HepG2 (cell line): ENCODE measurements at regions not wholly inside any gene's neighbourhood (a gene's known extent, or its start where the extent isn't known, plus 50 kb on each side); places are given as distances from the start of the nearest gene placed in this dataset.

ENCODE experiments used
- ARNTL ChIP-seq: sonication (generic); formaldehyde crosslinking; IDR thresholded peaks from 2 replicates; pipeline ENCODE4 v1.4.0; 2020; ENCODE audit warnings: mild to moderate bottlenecking, missing genetic modification reagents
- ELF1 ChIP-seq: sonication (generic); formaldehyde crosslinking; IDR thresholded peaks from 2 replicates; pipeline ENCODE4 v1.4.0; 2020; ENCODE audit warnings: missing genetic modification reagents
- FOXK1 ChIP-seq: sonication (generic); formaldehyde crosslinking; IDR thresholded peaks from 2 replicates; pipeline ENCODE4 v1.4.0; 2020; ENCODE audit warnings: low read depth, missing genetic modification reagents, borderline replicate concordance
- POLR2A ChIP-seq, 2 experiments: IDR thresholded peaks; 2 replicates each; pipeline ENCODE4 v1.6.1; 2011; ENCODE audit warnings: low read depth in 2 of 2, low read length in 2 of 2, mild to moderate bottlenecking in 1 of 2, moderate library complexity in 1 of 2; ENCODE audit not compliant: insufficient read depth in 1 of 2
- SIN3A ChIP-seq: IDR thresholded peaks from 2 replicates; pipeline ENCODE4 v1.6.1; 2011; ENCODE audit warnings: low read depth, mild to moderate bottlenecking, control low read depth, low read length, borderline replicate concordance
- SMARCC2 ChIP-seq: fragments of 450-650 bp; IDR thresholded peaks from 2 replicates; pipeline ENCODE4 v1.6.1; 2017; ENCODE audit warnings: antibody characterized with exemption, mild to moderate bottlenecking
- TOE1 ChIP-seq: sonication (generic); formaldehyde crosslinking; IDR thresholded peaks from 2 replicates; pipeline ENCODE4 v1.4.0; 2020; ENCODE audit warnings: mild to moderate bottlenecking, missing genetic modification reagents
- ZNF446 ChIP-seq: sonication (generic); formaldehyde crosslinking; IDR thresholded peaks from 2 replicates; pipeline ENCODE4 v1.5.0; 2020; ENCODE audit warnings: mild to moderate bottlenecking, missing genetic modification reagents
- ZNF780A ChIP-seq: sonication (generic); formaldehyde crosslinking; IDR thresholded peaks from 2 replicates; pipeline ENCODE4 v1.8.0; 2022; ENCODE audit warnings: mild to moderate bottlenecking, missing genetic modification reagents, moderate library complexity
- TF ChIP-seq, protein P1 (sequence below): fragments of 450-650 bp; IDR thresholded peaks from 2 replicates; pipeline ENCODE4 v1.6.1; 2017
- TF ChIP-seq, protein P2 (sequence below): sonication (generic); formaldehyde crosslinking; IDR thresholded peaks from 2 replicates; pipeline ENCODE4 v1.4.0; 2020; ENCODE audit warnings: missing genetic modification reagents, borderline replicate concordance
- TF ChIP-seq, protein P3 (sequence below): sonication (generic); formaldehyde crosslinking; IDR thresholded peaks from 2 replicates; pipeline ENCODE4 v1.5.0; 2020; ENCODE audit warnings: mild to moderate bottlenecking, missing genetic modification reagents, moderate library complexity
- TF ChIP-seq, protein P4 (sequence below): sonication (generic); formaldehyde crosslinking; IDR thresholded peaks from 2 replicates; pipeline ENCODE4 v1.4.0; 2020; ENCODE audit warnings: missing genetic modification reagents
- TF ChIP-seq, protein P5 (sequence below): sonication (generic); formaldehyde crosslinking; IDR thresholded peaks from 2 replicates; pipeline ENCODE4 v1.5.0; 2020; ENCODE audit warnings: missing genetic modification reagents, mild to moderate bottlenecking, borderline replicate concordance

DNA sequence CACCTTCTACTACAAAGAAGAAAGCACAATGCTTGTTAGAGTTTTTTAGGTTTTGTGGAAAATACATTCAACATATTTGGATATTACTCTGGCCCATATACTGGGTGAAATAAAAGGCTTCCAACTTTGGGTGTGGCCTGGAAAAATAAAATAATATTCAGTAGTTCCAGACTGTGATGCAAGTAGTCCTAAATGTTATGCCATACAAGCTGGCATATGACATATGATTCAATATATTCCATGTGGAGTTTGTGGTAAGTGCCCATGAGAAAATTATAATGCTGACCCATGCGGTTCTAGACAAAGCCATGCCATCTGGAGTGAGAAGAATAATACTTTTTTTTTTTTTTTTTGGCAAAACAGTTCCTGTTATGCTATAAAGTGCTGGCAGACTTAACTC lies 683.3 kb downstream of the LUZP2 start:
- TF ChIP-seq, protein P1, sequence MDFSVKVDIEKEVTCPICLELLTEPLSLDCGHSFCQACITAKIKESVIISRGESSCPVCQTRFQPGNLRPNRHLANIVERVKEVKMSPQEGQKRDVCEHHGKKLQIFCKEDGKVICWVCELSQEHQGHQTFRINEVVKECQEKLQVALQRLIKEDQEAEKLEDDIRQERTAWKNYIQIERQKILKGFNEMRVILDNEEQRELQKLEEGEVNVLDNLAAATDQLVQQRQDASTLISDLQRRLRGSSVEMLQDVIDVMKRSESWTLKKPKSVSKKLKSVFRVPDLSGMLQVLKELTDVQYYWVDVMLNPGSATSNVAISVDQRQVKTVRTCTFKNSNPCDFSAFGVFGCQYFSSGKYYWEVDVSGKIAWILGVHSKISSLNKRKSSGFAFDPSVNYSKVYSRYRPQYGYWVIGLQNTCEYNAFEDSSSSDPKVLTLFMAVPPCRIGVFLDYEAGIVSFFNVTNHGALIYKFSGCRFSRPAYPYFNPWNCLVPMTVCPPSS, result no peak
- TF ChIP-seq, protein P2, sequence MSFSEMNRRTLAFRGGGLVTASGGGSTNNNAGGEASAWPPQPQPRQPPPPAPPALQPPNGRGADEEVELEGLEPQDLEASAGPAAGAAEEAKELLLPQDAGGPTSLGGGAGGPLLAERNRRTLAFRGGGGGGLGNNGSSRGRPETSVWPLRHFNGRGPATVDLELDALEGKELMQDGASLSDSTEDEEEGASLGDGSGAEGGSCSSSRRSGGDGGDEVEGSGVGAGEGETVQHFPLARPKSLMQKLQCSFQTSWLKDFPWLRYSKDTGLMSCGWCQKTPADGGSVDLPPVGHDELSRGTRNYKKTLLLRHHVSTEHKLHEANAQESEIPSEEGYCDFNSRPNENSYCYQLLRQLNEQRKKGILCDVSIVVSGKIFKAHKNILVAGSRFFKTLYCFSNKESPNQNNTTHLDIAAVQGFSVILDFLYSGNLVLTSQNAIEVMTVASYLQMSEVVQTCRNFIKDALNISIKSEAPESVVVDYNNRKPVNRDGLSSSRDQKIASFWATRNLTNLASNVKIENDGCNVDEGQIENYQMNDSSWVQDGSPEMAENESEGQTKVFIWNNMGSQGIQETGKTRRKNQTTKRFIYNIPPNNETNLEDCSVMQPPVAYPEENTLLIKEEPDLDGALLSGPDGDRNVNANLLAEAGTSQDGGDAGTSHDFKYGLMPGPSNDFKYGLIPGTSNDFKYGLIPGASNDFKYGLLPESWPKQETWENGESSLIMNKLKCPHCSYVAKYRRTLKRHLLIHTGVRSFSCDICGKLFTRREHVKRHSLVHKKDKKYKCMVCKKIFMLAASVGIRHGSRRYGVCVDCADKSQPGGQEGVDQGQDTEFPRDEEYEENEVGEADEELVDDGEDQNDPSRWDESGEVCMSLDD (CRISPR knock-in tag), result no peak
- TF ChIP-seq POLR2A (IDR thresholded peaks at IDR 0.05; ENCODE audit: insufficient read depth in 1 of 2, low read depth in 2 of 2, low read length in 2 of 2) (no peak), ZNF780A (CRISPR knock-in tag) (no peak), TOE1 (CRISPR knock-in tag) (no peak), ZNF446 (no peak), SMARCC2 (no peak), SIN3A (no peak), FOXK1 (CRISPR knock-in tag) (no peak), ARNTL (CRISPR knock-in tag) (no peak), ELF1 (no peak)
- TF ChIP-seq, protein P3, sequence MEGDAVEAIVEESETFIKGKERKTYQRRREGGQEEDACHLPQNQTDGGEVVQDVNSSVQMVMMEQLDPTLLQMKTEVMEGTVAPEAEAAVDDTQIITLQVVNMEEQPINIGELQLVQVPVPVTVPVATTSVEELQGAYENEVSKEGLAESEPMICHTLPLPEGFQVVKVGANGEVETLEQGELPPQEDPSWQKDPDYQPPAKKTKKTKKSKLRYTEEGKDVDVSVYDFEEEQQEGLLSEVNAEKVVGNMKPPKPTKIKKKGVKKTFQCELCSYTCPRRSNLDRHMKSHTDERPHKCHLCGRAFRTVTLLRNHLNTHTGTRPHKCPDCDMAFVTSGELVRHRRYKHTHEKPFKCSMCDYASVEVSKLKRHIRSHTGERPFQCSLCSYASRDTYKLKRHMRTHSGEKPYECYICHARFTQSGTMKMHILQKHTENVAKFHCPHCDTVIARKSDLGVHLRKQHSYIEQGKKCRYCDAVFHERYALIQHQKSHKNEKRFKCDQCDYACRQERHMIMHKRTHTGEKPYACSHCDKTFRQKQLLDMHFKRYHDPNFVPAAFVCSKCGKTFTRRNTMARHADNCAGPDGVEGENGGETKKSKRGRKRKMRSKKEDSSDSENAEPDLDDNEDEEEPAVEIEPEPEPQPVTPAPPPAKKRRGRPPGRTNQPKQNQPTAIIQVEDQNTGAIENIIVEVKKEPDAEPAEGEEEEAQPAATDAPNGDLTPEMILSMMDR (CRISPR knock-in tag), result no peak
- TF ChIP-seq, protein P4, sequence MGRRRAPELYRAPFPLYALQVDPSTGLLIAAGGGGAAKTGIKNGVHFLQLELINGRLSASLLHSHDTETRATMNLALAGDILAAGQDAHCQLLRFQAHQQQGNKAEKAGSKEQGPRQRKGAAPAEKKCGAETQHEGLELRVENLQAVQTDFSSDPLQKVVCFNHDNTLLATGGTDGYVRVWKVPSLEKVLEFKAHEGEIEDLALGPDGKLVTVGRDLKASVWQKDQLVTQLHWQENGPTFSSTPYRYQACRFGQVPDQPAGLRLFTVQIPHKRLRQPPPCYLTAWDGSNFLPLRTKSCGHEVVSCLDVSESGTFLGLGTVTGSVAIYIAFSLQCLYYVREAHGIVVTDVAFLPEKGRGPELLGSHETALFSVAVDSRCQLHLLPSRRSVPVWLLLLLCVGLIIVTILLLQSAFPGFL (CRISPR knock-in tag), result no peak
- TF ChIP-seq, protein P5, sequence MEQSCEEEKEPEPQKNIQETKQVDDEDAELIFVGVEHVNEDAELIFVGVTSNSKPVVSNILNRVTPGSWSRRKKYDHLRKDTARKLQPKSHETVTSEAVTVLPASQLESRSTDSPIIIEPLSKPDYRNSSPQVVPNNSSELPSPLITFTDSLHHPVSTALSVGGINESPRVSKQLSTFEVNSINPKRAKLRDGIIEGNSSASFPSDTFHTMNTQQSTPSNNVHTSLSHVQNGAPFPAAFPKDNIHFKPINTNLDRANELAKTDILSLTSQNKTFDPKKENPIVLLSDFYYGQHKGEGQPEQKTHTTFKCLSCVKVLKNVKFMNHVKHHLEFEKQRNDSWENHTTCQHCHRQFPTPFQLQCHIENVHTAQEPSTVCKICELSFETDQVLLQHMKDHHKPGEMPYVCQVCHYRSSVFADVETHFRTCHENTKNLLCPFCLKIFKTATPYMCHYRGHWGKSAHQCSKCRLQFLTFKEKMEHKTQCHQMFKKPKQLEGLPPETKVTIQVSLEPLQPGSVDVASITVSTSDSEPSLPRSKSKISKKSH (CRISPR knock-in tag), result no peak
